ENCODE measurements at regions not wholly inside any gene's neighbourhood (a gene's known extent, or its start where the extent isn't known, plus 50 kb on each side); places are given as distances from the start of the nearest gene placed in this dataset.

- no peak for TF ChIP-seq FOXM1 (IDR thresholded peaks at IDR 0.05; ENCODE audit: borderline replicate concordance)
- TF ChIP-seq TARDBP (IDR thresholded peaks at IDR 0.05): no peak
- no peak for TF ChIP-seq FOXA1 (IDR thresholded peaks at IDR 0.05)
- no peak for TF ChIP-seq NFRKB (IDR thresholded peaks at IDR 0.05)
- no peak for TF ChIP-seq FOXK2 (IDR thresholded peaks at IDR 0.05)
- no peak for TF ChIP-seq SP1 (IDR thresholded peaks at IDR 0.05)
- no peak for TF ChIP-seq ELF4 (IDR thresholded peaks at IDR 0.05)
Observed at GRCh38 chr2:58866040-58866439, 624.9 kb upstream of the FANCL start.

All from HEK293T (cell line).